DMS53 (cell line): ENCODE measurements at regions not wholly inside any gene's neighbourhood (a gene's known extent, or its start where the extent isn't known, plus 50 kb on each side); places are given as distances from the start of the nearest gene placed in this dataset.

Experiments used
- DNase-seq: peaks from one replicate; lab custom pipeline; 2025; lab: John Stamatoyannopoulos, UW

DNA sequence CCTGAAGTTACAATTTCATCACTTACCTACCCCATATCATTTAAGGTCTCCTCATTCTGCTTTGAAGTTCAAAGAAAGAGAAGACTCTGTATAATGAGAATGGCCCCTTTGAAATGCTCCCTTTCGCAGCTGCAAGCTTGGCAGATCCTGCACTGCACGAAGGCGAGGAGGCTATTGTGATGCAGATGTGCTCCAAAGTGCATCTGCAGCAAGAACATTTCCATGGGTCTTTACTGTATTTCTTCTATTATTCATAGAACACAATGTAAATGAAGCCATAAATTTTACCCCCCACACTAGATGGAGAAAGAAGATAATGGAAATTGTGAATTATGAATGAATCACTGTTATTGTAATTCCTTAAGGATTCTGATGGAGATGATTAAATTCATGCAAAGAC is 178.7 kb downstream of the CHD9NB start:
- no peak for DNase-seq

GRCh38 chr16:52872731-52873130 is 180.0 kb downstream of the CHD9NB start:
- no peak for DNase-seq

DNA sequence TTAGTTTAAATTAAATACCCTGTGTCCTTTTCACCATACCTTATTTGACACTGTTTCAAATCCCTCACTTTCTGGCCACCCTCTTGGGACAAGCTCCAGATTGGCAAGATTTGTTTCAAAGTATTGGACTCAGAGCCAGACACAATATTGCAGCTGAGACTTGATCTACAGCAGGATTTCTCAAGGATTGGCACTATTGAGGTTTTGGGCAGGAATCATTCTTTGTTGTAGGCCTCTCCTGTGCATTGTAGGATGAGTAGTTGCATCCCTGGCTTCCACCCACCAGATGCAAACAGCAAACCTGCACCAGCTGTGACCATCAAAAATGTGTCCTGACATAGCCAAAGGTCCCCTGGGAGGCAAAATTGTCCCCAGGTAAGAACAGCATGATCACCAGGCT is 181.2 kb downstream of the CHD9NB start:
- no peak for DNase-seq

- DNase-seq: no peak
Measured at GRCh38 chr16:52869243-52869642, 183.5 kb downstream of the CHD9NB start.

- no peak for DNase-seq
Measured at GRCh38 chr16:52863000-52863399, 189.7 kb downstream of the CHD9NB start.

DNA sequence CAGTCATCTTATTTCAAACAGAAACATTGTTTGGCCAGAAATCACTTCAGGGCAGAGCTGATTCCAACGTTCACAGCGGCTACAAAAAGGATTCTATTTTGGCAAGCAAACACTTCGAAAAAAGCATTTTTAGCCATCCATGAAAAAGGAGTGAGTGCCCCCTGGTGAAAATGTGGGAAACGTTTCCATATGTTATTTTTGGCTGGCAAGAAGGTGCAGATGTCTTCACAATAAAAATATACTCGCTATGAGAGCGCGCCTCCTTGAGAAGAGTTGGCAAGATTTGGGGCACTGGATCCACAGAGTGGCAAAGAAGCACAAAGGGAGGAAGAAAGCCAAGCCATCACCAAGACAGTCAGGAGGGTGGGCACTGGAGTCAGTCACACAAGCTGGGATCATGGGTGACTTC is 191.1 kb downstream of the CHD9NB start:
- DNase-seq: peak; percentile 83

- no peak for DNase-seq
Measured at GRCh38 chr16:52855463-52855862, 197.2 kb downstream of the CHD9NB start.

- DNase-seq: no peak
Measured at GRCh38 chr16:52852978-52853377, 199.7 kb downstream of the CHD9NB start.

DNA sequence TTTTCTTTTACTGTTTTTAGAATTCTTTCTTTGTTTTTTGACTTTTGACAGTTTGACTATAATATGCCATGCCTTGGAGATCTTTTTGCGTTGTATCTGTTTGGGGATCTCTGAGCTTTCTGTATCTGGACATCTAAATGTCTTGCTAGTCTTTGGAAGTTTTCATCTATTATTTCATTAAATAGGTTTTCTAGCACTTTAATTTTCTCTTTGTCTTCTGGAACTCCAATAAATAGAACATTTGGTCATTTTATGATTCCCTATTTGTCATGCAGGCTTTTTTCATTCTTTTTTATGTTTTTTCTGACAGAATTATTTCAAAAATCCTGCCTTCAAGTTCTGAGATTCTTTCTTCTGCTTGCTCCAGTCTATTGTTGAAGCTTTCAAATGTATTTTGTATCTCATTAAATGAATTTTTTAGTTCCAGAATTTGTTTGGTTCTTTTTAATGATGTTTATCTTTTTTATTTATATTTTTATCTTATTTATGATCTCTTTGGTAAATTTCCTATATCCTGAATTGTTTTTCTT is 201.4 kb downstream of the CHD9NB start:
- DNase-seq: no peak

DNA sequence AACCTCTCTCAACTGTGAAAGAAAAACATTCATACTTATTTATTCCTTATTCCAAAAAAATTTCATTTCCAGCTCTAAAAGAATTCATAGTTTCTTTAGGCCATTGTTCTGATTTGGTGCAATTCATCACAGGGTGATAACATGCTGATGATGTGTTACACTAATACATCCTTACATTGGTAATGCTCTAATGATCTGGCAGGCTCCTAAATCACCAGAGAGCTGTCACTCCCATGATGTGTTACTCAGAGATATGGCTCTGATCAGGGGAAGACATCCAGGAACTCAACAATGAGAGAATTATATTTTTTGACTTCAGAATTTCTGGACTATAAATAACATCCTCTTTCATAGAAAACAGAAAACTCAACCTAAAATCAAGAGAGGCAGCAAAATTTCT is 209.3 kb downstream of the CHD9NB start:
- no peak for DNase-seq

- DNase-seq: peak; percentile 95
Measured at GRCh38 chr16:52837251-52837650, 215.4 kb downstream of the CHD9NB start.

GRCh38 chr16:52834736-52835465 is 217.8 kb downstream of the CHD9NB start:
- no peak for DNase-seq

- DNase-seq: no peak
Measured at GRCh38 chr16:52832771-52833170, 219.9 kb downstream of the CHD9NB start.

- DNase-seq: no peak
Measured at GRCh38 chr16:52827456-52827855, 225.2 kb downstream of the CHD9NB start.

- peak; percentile 60 for DNase-seq
Measured at GRCh38 chr16:52825892-52826291, 226.8 kb downstream of the CHD9NB start.

DNA sequence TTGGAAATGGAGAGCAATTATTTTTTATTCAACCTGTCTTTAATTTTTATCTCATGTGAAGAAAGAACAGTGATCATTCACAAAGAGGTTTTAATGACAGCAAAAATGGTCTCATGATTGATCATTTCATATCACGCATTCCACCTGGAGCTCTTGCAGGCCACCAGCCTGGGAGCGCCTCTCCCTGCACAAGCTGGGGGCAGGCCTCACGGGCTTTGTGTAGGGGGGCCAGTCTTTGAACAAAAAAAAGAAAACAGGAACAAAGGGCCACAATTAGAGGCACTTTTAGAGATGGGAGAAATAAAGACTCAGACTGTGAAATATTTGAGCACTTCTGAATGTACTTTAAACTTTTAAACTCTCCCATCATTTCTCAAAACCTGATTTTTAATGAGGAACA is 232.9 kb downstream of the CHD9NB start:
- no peak for DNase-seq

DNA sequence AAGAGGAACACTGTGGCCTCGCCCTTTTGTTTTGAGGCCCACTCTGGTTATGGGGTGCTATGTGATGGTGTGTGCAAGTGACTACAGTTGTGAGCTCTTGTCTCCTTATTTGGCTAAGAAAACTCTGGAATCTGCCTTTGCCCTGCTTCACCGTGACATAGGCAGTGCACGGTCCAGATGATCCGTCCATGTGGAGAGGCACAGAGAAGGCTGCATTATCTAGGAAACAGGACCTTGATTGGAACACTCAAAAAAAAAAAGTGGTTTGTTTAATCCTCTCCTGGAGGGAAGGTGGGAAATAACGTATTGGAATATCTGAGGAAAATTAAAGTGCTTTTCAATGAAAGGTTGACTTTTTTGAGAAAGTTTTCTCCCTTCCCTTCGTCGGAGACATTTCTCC is 233.3 kb downstream of the CHD9NB start:
- no peak for DNase-seq

GRCh38 chr16:52817696-52818095 is 235.0 kb downstream of the CHD9NB start:
- DNase-seq: peak; percentile 29

DNA sequence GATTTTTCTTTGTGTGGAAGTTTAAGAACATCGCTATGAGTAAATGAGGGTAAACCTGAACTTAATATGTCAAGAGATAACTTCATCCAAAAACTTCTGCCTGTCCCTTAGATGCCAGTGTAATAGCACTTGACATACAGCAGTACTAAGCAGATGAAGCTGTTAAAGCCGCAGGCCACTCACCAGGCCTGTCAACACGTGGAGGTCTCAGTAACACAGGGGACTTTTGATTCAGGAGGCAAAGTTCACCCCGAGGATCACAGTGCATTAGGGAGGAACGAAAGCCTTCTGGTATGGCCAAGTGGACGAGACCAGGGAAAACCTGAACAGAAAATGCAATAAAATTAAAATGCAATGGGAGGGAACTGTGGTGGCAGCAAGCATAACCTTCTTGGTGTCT is 235.7 kb downstream of the CHD9NB start:
- DNase-seq: no peak

DNA sequence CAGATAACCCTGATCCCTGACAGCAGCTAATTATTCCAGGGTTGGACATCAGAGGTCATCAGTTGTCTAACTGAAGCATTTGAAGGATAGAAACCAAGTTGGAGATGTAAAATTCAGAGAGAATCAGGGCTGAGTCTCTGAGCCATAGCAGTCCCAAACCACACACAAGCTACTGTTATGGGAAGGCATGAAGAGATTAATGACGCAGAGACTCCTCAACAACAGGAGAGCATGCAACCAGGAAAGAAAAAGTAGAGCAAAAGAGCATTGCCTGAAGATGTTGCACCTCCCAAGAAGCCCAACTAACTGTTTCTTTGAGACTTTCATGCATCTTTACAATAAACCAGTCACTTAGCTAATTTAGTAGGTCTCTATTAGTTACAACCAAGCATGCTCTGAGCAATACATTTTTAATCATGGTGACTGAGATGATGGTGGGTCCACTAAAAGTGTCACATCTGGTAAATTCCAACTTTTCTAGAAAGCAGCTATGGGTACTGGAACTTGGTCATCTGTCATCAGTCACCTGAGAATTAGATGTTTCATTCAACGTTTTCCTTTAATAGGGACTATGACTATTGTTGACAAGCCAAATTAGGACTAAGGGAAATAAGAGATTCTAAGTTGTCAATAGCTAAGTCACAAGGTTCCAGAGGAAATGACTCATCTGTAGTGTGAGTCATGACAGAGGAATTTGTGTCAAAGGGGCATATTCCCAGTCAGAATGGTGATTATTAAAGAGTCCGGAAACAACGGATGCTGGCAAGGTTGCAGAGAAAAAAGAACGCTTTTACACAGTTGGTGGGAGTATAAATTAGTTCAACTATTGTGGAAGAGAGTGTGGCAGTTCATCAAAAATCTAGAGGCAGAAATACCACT is 239.8 kb downstream of the CHD9NB start:
- DNase-seq: peak; percentile 88

DNA sequence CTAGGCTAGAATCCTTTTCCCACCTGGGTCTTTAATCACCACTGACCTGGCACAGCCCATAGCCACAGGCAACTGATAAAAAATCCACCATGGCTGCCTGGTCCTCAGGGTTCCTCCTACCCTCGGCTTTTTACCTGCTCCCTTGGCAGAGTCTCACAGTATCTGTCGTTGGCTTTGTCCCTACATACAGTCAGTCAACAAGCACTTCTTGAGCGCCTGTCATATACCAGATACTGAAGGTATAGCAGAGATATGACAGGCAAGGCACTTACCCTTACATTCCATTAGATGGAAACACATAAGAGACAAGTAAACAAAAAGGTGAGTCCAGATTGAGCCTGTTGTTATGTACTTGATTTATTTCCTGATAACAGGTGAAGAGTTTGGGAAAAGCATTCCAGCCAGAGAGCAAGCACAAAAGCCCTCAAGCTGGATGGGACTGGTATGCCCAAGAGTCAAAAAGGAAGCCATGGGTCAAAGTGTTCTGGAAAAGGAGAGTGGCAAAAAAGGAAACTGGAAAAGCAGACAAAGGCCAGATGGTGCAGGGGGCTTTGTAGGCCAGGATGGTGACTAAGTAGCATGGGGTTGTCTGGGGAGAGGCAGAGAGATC is 247.0 kb downstream of the CHD9NB start:
- DNase-seq: peak; percentile 52

- no peak for DNase-seq
Measured at GRCh38 chr16:52800432-52800831, 252.3 kb downstream of the CHD9NB start.

DNA sequence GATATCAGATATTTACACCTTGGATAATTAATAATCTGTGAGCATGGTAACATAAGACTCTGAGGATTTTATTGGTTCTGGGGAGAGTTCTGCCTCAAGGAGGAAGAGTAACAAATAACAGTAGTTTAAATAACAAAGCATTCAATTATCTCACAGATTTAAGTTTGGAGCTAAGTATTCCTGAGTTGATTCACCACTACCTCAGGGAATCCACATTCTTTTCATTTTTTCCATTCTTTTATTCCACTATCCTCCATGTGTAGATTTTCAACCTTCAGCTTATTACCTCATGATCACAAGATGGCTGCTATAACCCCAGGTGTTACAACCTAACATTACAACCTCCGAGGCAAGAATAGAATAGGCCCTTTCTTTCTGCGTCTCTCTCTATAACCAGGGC is 252.2 kb upstream of the TOX3 start:
- DNase-seq: no peak
